ENCODE measurements at regions not wholly inside any gene's neighbourhood (a gene's known extent, or its start where the extent isn't known, plus 50 kb on each side); places are given as distances from the start of the nearest gene placed in this dataset.

- intact Hi-C loops (cut with micrococcal nuclease), result no loop called here
- Histone ChIP-seq H3K4me3 (replicated peaks in 1 of 3; ENCODE audit: insufficient read depth in 1 of 3, low read depth in 1 of 3, low read length in 3 of 3) (no peak overlapping the region), H3K27ac (ENCODE audit: insufficient read depth, low read depth, low read length) (no peak overlapping the region), H4K20me1 (replicated peaks; ENCODE audit: control insufficient read depth, extremely low read depth, insufficient read depth, low read length) (no peaks in the 10 kb centered on the region), H2AFZ (ENCODE audit: low read depth, low read length) (no peak overlapping the region), H3K9me3 (replicated peaks; ENCODE audit: control insufficient read depth, insufficient read depth, low read length) (no peaks in the 10 kb centered on the region), H3K9me1 (replicated peaks; ENCODE audit: control insufficient read depth, extremely low read depth, insufficient read depth, low read length) (no peaks in the 10 kb centered on the region), H3K27me3 (ENCODE audit: control insufficient read depth in 2 of 2, insufficient read depth in 2 of 2, low read length in 2 of 2) (no peaks in the 10 kb centered on the region), H3K9ac (replicated peaks; ENCODE audit: extremely low read depth, insufficient read depth, low read length) (no peak overlapping the region), H3K79me2 (ENCODE audit: control insufficient read depth, insufficient read depth, low read length) (no peaks in the 10 kb centered on the region), H3K36me3 (ENCODE audit: control insufficient read depth in 2 of 2, extremely low read depth in 1 of 2, insufficient read depth in 2 of 2, low read length in 2 of 2) (no peaks in the 10 kb centered on the region), H3K4me2 (ENCODE audit: insufficient read depth, low read length) (no peak overlapping the region), H3K4me1 (ENCODE audit: control insufficient read depth, extremely low read depth, insufficient read depth, low read length) (no peaks in the 10 kb centered on the region)
- dilution Hi-C loops (cut with MboI; ENCODE audit: extremely low pct_ligation_motif_present, low sequenced_read_pairs), result no loop called here
- no peak for DNase-seq (ENCODE audit: low read depth, low spot score)
- ChIA-PET POLR2A (no interaction called here), CTCF (no interaction called here)
- no peak for FAIRE-seq
- BruUV-seq (replicated peaks), result no TSS peak
- TF ChIP-seq POLR2A (IDR thresholded peaks at IDR 0.05; ENCODE audit: low read depth, low read length) (no peak), GATA2 (IDR thresholded peaks at IDR 0.05; ENCODE audit: insufficient read depth, insufficient read length, low read depth, low read length) (no peak), MYC (IDR thresholded peaks at IDR 0.05; ENCODE audit: low read depth, low read length) (no peak), MAX (IDR thresholded peaks at IDR 0.05; ENCODE audit: insufficient read depth, insufficient read length) (no peak), EZH2 (IDR thresholded peaks at IDR 0.05; ENCODE audit: borderline replicate concordance, low read depth, low read length, severe bottlenecking) (no peak), FOS (IDR thresholded peaks at IDR 0.05; ENCODE audit: borderline replicate concordance, insufficient read depth, low read length) (no peak), CTCF (IDR thresholded peaks at IDR 0.05; ENCODE audit: extremely low read depth in 1 of 2, insufficient read depth in 1 of 2, low read depth in 1 of 2, low read length in 2 of 2) (no peak), POLR2AphosphoS5 (IDR thresholded peaks at IDR 0.05; ENCODE audit: insufficient read depth, low read depth, low read length) (no peak), JUN (IDR thresholded peaks at IDR 0.05; ENCODE audit: borderline replicate concordance, insufficient read depth, insufficient read length, low read depth) (no peak)
Measured at GRCh38 chr16:55045756-55046460, 115.2 kb downstream of the IRX5 start.

Measured in endothelial cell of umbilical vein (primary cell).